Skin of body (tissue), 1 donor: ENCODE measurements at regions not wholly inside any gene's neighbourhood (a gene's known extent, or its start where the extent isn't known, plus 50 kb on each side); places are given as distances from the start of the nearest gene placed in this dataset.
A peak's percentile ranks its signal among the peaks of the same experiment; 100 is the strongest.
"Not testable (repeated sequence)": the region's sequence is repeated elsewhere in the genome, so short reads cannot be mapped to it uniquely, and the experiment has no call there.

Source experiments
- DNase-seq: peaks from one replicate; lab custom pipeline; 2025; lab: John Stamatoyannopoulos, UW

DNA sequence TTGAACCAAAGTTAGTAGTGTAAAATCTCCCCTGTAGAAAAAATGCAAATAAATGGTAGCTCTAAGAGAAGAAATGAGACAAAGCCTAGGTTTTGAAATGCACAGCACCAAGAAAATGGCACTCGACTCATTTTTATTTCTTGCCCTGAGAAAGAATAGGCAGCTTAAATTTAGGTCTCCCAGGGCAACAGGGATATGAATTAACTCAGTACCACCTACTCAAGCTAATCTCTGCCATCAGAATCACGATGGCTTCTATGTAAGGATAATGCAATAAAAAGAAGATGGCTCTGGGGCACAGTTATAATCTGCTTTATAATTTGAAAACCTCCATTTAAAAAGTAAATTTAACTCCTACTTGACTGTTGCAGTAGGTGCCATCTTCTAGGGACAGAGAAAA is 1784.3 kb downstream of the LRRC4C start:
- no peak for DNase-seq

GRCh38 chr11:39674761-39675160 is 1784.7 kb downstream of the LRRC4C start:
- DNase-seq = no peak

- no peak for DNase-seq
Observed at GRCh38 chr11:39674024-39674423, 1785.4 kb downstream of the LRRC4C start.

DNA sequence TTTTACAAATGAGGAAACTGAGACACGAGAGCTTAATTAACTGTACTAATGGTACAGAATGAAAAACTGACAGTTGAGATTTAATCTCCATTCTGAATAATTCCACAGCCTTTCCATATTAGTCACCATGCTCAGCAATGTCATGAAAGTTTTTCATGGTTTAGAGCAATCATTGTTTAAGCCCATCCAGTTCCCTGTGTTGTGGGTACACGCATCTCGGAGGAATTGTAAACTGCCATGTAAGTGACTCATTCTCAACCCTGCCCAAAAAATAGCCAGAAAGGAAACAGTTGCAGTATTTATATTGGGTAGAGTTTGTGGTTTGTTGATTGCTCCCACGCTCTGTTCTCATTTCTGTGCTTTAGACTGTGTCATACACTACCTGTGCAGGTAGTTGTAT is 1790.8 kb downstream of the LRRC4C start:
- no peak for DNase-seq

DNA sequence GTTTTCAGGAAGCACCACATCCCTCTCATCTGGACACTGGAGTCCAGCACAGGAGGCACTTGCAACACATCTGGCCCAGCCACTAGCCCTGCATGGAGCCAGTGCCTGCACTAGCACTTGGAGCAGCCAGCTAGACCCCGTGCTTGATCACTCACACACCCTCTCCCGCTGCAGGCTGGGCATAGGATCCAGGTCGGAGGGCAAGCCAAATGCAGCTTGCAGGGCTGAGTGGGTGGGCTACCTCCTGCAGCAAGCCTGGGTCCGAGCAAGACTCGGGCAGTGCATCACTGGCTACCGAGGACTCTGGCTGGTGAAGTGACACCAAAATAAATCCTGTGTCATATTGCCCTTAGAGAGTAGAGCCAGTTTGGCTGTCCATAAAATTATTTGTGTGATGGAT is 1795.4 kb downstream of the LRRC4C start:
- no peak for DNase-seq

- DNase-seq = no peak
Observed at GRCh38 chr11:39661890-39662289, 1797.6 kb downstream of the LRRC4C start.

GRCh38 chr11:39651857-39652461 is 1807.5 kb downstream of the LRRC4C start:
- no peak for DNase-seq

DNA sequence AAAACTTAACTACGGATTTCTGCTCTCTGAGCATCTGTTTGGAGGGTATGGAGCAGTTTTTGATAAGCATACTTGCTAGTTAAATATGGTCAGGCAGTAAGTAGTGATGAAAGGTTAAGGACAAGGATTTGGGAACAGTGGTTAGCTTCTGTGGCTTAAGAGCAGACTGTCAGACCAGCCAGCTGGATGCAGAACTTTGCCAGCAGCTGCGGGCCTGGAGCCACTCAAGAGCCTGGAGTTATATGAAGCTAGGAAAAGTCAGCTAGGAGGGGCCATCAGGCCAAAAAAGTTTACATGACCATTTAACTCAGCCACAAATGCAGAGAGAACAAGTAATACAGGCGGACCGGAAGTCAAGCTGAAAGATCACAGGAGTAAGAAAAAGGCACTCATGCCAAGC is 1817.7 kb downstream of the LRRC4C start:
- DNase-seq = no peak

GRCh38 chr11:39630365-39630764 is 1829.1 kb downstream of the LRRC4C start:
- no peak for DNase-seq

DNA sequence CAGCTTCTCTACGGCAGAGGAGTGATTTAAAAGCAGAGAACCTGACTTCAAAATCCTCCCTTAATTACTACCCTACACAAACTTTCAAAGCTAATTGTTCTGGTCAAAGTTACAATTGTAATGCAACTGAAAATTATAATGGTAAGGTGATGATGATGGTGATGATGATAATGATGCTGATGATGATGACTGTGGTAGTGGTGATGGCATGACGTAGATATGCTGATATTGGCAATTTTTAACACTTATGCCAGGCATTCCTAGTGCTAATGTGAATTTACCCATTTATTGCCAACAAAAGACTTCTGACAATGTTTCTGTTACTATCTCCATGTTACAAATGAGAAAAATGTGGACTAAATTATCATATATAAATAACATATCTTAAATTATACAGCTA is 1831.1 kb downstream of the LRRC4C start:
- DNase-seq = no peak

DNA sequence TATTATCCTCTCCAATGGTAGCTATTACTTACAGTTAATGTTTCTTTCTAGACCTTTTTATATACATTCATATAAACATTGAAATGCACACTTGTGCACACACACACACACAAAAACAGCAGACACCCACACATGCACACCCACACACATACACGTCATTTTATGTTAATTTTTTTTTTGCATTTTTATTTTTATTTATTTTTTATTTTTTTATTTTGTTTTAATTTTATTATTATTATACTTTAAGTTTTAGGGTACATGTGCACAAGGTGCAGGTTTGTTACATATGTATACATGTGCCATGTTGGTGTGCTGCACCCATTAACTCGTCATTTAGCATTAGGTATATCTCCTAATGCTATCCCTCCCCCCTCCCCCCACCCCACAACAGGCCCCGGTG is 1839.1 kb downstream of the LRRC4C start:
- not testable (repeated sequence) for DNase-seq

DNA sequence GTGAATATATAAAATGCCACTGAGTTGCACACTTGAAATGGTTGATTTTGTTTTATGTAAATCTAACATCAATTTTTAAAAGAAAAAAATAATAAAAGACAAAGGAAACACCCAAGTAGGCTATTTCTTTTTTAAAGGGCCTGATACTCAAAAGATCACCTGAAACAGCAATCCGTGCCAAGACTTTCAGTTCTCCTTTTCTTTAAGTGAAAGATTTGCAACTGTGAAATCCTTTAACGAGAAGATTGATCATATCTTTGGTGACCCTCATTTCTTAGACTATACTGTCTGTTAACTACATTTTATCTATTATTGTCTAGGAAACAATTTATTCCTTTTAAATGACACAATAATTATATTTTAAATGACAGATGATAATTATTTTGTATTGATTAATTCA is 1841.5 kb downstream of the LRRC4C start:
- DNase-seq = no peak

- DNase-seq = no peak
Observed at GRCh38 chr11:39589391-39589790, 1870.1 kb downstream of the LRRC4C start.

DNA sequence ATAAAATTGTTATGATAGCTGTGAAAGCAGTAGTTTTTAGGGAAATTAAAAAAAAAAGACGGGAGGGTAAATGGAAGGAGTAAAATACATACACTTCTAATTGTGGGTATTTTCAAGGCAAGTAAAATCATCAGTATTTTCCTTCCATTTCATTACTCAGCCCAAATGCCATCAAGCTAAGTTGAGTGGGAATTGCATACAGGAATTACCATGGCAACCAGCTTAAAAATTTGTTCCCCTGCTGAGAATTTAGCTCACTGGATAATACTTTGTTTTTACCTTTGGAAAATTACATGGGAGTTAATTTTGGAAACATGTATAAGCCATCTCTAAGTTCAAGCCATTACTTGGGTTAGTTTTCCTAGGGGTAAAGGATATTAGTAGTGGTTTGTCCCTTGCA is 1873.4 kb downstream of the LRRC4C start:
- DNase-seq = no peak

- DNase-seq = no peak
Observed at GRCh38 chr11:39571081-39571480, 1888.4 kb downstream of the LRRC4C start.

GRCh38 chr11:39570526-39570925 is 1888.9 kb downstream of the LRRC4C start:
- DNase-seq = no peak

DNA sequence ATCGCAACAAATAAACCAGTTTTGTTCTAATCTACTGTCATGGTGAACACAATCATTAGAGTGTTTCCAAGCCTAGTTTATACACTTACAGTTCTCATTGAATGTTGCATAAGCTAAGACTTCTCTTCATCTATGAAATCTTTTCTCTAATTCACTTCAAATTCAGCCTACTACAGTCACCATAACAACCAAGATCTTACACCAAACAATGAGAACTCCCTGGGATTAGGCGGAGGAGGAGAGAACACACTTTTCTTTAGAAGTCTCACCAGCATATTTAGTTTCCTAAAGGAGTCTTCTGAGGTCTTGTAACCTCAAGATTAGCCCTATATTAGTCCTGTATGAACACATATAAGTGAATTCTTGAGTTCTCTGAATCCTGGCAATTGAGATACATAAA is 1889.7 kb downstream of the LRRC4C start:
- no peak for DNase-seq

- DNase-seq = peak; percentile 8
Observed at GRCh38 chr11:39542460-39542859, 1917.0 kb downstream of the LRRC4C start.

- DNase-seq = no peak
Observed at GRCh38 chr11:39541945-39542351, 1917.5 kb downstream of the LRRC4C start.

GRCh38 chr11:39536323-39536722 is 1923.1 kb downstream of the LRRC4C start:
- DNase-seq = not testable (repeated sequence)
